ENCODE measurements at regions not wholly inside any gene's neighbourhood (a gene's known extent, or its start where the extent isn't known, plus 50 kb on each side); places are given as distances from the start of the nearest gene placed in this dataset.

DNA sequence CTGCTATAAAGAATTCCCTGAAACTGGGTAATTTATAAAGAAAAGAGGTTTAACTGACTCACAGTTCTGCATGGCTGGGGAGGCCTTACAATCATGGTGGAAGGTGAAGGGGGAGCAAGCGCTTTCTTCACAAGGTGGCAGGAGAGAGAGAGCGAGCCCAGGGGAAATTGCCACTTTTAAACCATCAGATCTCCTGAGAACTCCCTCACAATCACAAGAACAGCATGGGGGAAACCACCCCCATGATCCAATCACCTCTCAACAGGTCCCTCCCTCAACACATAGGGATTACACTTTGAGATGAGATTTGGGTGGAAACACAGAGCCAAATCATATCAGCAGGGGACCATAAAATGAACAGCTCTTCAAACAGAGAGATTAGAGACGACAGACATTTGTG, 198.6 kb downstream of the MAGEB5 start:
- ChIA-PET CTCF (no interaction called here), POLR2A (no interaction called here)
- DNase-seq (ENCODE audit: extremely low spot score): no peak
- TF ChIP-seq HDGF (IDR thresholded peaks at IDR 0.05; ENCODE audit: borderline replicate concordance) (no peak), FOXM1 (IDR thresholded peaks at IDR 0.05; ENCODE audit: borderline replicate concordance) (no peak), FOXK2 (IDR thresholded peaks at IDR 0.05) (no peak), NFRKB (IDR thresholded peaks at IDR 0.05) (no peak), SP1 (IDR thresholded peaks at IDR 0.05) (no peak), L3MBTL2 (conservative IDR thresholded peaks at IDR 0.05) (no peak), LEF1 (IDR thresholded peaks at IDR 0.05; ENCODE audit: borderline replicate concordance) (no peak), BHLHE40 (IDR thresholded peaks at IDR 0.05; ENCODE audit: borderline replicate concordance) (no peak), CTBP1 (IDR thresholded peaks at IDR 0.05; ENCODE audit: borderline replicate concordance) (no peak), FOXA1 (IDR thresholded peaks at IDR 0.05) (no peak), SUZ12 (IDR thresholded peaks at IDR 0.05) (no peak), ARNT (IDR thresholded peaks at IDR 0.05) (no peak)
- TF ChIP-seq, protein P1, sequence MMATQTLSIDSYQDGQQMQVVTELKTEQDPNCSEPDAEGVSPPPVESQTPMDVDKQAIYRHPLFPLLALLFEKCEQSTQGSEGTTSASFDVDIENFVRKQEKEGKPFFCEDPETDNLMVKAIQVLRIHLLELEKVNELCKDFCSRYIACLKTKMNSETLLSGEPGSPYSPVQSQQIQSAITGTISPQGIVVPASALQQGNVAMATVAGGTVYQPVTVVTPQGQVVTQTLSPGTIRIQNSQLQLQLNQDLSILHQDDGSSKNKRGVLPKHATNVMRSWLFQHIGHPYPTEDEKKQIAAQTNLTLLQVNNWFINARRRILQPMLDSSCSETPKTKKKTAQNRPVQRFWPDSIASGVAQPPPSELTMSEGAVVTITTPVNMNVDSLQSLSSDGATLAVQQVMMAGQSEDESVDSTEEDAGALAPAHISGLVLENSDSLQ (IDR thresholded peaks at IDR 0.05): no peak

DNA sequence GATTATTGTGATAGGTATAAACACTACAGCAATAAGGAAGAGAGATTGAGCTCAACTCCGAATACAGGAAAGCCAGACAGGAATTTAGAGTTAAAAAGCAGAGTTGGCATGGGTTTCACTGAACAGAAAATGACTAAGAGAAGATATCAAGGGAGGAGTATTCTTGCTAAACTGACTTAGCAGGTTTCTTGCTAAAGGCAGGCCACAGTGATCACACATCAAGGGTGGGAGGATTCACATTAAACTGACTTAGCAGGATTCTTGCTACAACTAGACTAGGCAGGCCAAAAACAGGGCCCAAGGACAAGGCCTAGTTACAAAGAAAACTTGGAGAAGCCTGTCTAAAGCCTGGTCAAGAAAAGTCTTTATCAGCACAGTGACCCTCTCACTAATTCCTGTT, 195.1 kb downstream of the MAGEB5 start:
- CTCF ChIA-PET: no interaction called here

DNA sequence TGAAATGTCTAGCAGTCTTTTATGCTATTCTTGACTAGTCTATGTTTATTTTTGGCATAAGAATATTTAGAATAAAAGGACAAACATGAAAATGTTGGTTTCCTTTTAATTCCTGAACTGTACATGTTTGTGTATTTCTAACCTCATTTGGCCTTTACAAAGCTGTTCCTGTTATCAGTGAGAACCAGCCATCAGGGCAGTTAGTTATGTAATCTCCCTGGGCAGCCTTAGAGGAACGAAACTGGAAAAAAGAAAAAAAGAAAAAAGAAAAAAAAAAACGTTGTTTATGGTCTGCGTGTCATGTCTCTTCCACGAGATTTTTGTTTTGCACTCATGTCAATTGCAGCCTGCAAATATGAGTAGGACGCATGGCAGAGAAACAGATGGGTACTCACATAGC, 193.7 kb downstream of the MAGEB5 start:
- no peak for TF ChIP-seq L3MBTL2 (conservative IDR thresholded peaks at IDR 0.05)
- no peak for TF ChIP-seq TARDBP (IDR thresholded peaks at IDR 0.05)
- TF ChIP-seq, protein P1 (IDR thresholded peaks at IDR 0.05): no peak
- ChIA-PET POLR2A (no interaction called here), CTCF (no interaction called here)
- no peak for DNase-seq (ENCODE audit: extremely low spot score)

More for the DNA sequence above, 195.1 kb downstream of the MAGEB5 start:
- no peak for TF ChIP-seq L3MBTL2 (conservative IDR thresholded peaks at IDR 0.05)
- no peak for TF ChIP-seq FOXK2 (IDR thresholded peaks at IDR 0.05)
- DNase-seq (ENCODE audit: extremely low spot score): no peak
- POLR2A ChIA-PET: no interaction called here

DNA sequence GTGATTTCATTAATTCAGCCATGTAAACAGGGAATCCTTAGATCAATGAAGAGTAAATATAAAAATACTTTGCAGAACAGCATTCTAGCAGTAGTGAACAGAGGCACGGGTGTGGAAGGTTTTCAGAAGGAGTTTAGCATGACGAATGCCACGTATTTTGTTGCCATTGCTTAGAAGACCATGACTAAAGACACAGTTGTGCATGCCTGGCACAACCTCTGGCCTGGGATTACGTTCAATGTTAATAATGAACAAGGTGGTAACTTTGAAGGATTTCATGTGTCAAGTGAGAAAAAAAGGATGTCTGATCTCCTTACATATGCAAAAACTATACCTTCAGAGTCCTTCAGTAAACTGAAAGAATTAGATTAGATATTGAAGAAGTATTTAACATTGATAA, 171.9 kb downstream of the MAGEB5 start:
- ChIA-PET POLR2A (no interaction called here), CTCF (no interaction called here)
- no peak for TF ChIP-seq SUZ12 (IDR thresholded peaks at IDR 0.05)
- TF ChIP-seq FOXM1 (IDR thresholded peaks at IDR 0.05; ENCODE audit: borderline replicate concordance): no peak
- TF ChIP-seq FOXA1 (IDR thresholded peaks at IDR 0.05): no peak
- TF ChIP-seq FOXK2 (IDR thresholded peaks at IDR 0.05): no peak
- no peak for TF ChIP-seq LEF1 (IDR thresholded peaks at IDR 0.05; ENCODE audit: borderline replicate concordance)
- DNase-seq (ENCODE audit: extremely low spot score): no peak

DNA sequence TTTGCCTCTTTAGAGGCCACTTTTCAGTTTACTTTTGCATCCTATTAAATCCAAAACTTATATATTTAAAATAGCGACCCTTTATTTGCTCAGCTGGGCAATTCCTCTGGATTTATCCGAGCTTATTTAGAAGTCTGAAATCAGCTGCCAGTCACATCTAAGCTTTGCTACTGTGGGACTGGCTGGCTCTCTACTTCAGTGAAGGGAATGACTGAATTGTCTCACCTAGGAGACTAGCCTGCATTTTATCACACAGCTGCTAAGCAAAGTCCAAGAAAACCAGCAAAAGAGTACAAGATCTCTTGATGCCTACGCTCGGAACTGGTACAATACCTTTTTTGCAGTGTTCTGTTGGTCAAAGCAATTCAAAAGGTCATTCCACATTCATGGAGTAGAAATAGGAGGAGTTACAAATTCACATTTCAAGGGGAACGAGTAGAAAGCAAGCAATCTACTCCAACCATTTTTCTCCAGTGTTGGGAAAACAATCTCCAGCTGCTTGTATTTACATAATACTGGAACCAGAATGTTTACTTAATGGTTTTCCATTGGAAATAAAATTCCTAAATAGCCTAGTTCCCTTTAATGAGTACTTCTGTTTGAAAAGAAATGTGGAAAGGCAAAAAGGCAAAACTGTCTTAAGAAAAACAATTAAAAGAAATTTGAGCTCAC, 160.2 kb downstream of the MAGEB5 start:
- ChIA-PET CTCF (no interaction called here), POLR2A (no interaction called here)
- no peak for TF ChIP-seq BHLHE40 (IDR thresholded peaks at IDR 0.05; ENCODE audit: borderline replicate concordance)
- TF ChIP-seq SUZ12 (IDR thresholded peaks at IDR 0.05): no peak
- TF ChIP-seq TARDBP (IDR thresholded peaks at IDR 0.05): no peak
- TF ChIP-seq, protein P1 (IDR thresholded peaks at IDR 0.05): no peak
- TF ChIP-seq NFRKB (IDR thresholded peaks at IDR 0.05): no peak
- DNase-seq (ENCODE audit: extremely low spot score): no peak

DNA sequence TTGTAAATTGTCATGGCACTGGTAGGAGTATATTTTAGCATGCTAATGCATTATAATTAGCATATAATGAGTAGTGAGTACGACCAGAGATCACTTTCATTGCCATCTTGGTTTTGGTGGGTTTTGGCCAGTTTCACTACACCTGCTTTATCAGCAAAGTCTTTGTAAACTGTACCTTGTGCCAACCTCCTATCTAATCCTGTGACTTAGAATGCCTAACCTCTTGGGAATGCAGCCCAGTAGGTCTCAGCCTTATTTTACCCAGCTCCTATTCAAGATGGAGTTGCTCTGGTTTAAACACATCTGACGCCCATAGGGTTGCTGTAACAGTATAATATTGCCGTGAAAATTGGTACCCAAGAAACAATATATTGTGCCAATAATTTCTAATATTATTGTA, 159.4 kb downstream of the MAGEB5 start:
- DNase-seq (ENCODE audit: extremely low spot score): no peak
- POLR2A ChIA-PET: no interaction called here
- CTCF ChIA-PET: no interaction called here
- no peak for TF ChIP-seq FOXM1 (IDR thresholded peaks at IDR 0.05; ENCODE audit: borderline replicate concordance)
- TF ChIP-seq, protein P1 (IDR thresholded peaks at IDR 0.05): no peak
- TF ChIP-seq SUZ12 (IDR thresholded peaks at IDR 0.05): no peak
- TF ChIP-seq ZNF384 (IDR thresholded peaks at IDR 0.05): no peak
- no peak for TF ChIP-seq TARDBP (IDR thresholded peaks at IDR 0.05)
- no peak for TF ChIP-seq CTBP1 (IDR thresholded peaks at IDR 0.05; ENCODE audit: borderline replicate concordance)
- TF ChIP-seq FOXK2 (IDR thresholded peaks at IDR 0.05): no peak
- no peak for TF ChIP-seq ARNT (IDR thresholded peaks at IDR 0.05)
- TF ChIP-seq BHLHE40 (IDR thresholded peaks at IDR 0.05; ENCODE audit: borderline replicate concordance): no peak
- no peak for TF ChIP-seq L3MBTL2 (conservative IDR thresholded peaks at IDR 0.05)

DNA sequence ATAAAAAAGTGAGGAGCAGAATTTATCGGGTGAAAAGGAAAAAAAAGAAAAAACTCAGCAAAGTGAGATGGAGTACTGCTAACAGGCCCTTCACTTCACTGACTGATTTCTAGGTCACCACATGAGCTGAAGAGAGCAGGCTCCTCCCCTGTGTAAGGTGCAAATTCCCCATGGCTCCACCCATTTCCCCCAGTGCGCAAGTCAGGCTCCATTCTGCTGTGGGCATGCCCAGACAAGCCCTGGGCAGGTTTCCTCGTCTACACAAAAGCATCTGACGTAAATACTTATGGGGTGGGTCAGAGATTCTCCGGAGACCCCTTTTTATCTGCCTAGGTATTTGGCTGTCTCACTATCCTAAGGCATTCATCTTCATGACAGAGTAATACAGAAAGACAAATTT, 157.9 kb downstream of the MAGEB5 start:
- CTCF ChIA-PET: no interaction called here
- TF ChIP-seq FOXK2 (IDR thresholded peaks at IDR 0.05): no peak
- TF ChIP-seq, protein P1 (IDR thresholded peaks at IDR 0.05): no peak
- no peak for TF ChIP-seq HDGF (IDR thresholded peaks at IDR 0.05; ENCODE audit: borderline replicate concordance)
- no peak for TF ChIP-seq SP1 (IDR thresholded peaks at IDR 0.05)
- no peak for TF ChIP-seq CTBP1 (IDR thresholded peaks at IDR 0.05; ENCODE audit: borderline replicate concordance)
- no peak for TF ChIP-seq FOXM1 (IDR thresholded peaks at IDR 0.05; ENCODE audit: borderline replicate concordance)
- TF ChIP-seq FOXA1 (IDR thresholded peaks at IDR 0.05): no peak
- TF ChIP-seq BHLHE40 (IDR thresholded peaks at IDR 0.05; ENCODE audit: borderline replicate concordance): no peak
- TF ChIP-seq ARNT (IDR thresholded peaks at IDR 0.05): no peak
- no peak for TF ChIP-seq SUZ12 (IDR thresholded peaks at IDR 0.05)
- DNase-seq (ENCODE audit: extremely low spot score): no peak
- POLR2A ChIA-PET: no interaction called here

All from HEK293T (cell line).